KMS-11 (cell line): ENCODE measurements at regions not wholly inside any gene's neighbourhood (a gene's known extent, or its start where the extent isn't known, plus 50 kb on each side); places are given as distances from the start of the nearest gene placed in this dataset.

Experiments
- H2AFZ ChIP-seq: fragments of 200-600 bp; sonication (generic); 2 replicates; pipeline ENCODE4 v1.6.1; 2016; ENCODE audit warnings: antibody characterized with exemption, mixed run types, low read depth
- H3K27ac ChIP-seq: fragments of 200-600 bp; sonication (generic); 2 replicates; pipeline ENCODE4 v1.6.1; 2016; ENCODE audit warnings: mild to moderate bottlenecking, mixed run types
- H3K27me3 ChIP-seq: fragments of 200-600 bp; sonication (generic); 2 replicates; pipeline ENCODE4 v1.6.1; 2017; ENCODE audit warnings: mild to moderate bottlenecking, low read depth, mixed run types, moderate library complexity; ENCODE audit not compliant: insufficient read depth
- H3K36me3 ChIP-seq: fragments of 200-600 bp; sonication (generic); 2 replicates; pipeline ENCODE4 v1.6.1; 2017; ENCODE audit warnings: mild to moderate bottlenecking, mixed run types; ENCODE audit not compliant: insufficient read depth
- H3K4me1 ChIP-seq: fragments of 200-600 bp; sonication (generic); 2 replicates; pipeline ENCODE4 v1.6.1; 2016; ENCODE audit warnings: mild to moderate bottlenecking, low read depth, mixed run types; ENCODE audit not compliant: poor library complexity, severe bottlenecking
- H3K4me2 ChIP-seq: fragments of 200-600 bp; sonication (generic); 2 replicates; pipeline ENCODE4 v1.7.0; 2016; ENCODE audit warnings: mild to moderate bottlenecking, mixed run types
- H3K4me3 ChIP-seq: fragments of 200-600 bp; sonication (generic); IDR thresholded peaks from 2 replicates; pipeline ENCODE4 v1.6.1; 2017; ENCODE audit warnings: low read depth, low read length, mixed read lengths; ENCODE audit not compliant: insufficient read depth
- H3K79me2 ChIP-seq: fragments of 200-600 bp; sonication (generic); 2 replicates; pipeline ENCODE4 v1.6.1; 2016; ENCODE audit warnings: low read depth, mixed run types; ENCODE audit not compliant: insufficient read depth
- H3K9ac ChIP-seq: fragments of 200-600 bp; sonication (generic); 2 replicates; pipeline ENCODE4 v1.6.1; 2016; ENCODE audit warnings: mild to moderate bottlenecking, mixed run types
- H4K20me1 ChIP-seq: fragments of 200-600 bp; sonication (generic); 2 replicates; pipeline ENCODE4 v1.6.1; 2016; ENCODE audit warnings: mild to moderate bottlenecking, mixed run types; ENCODE audit not compliant: insufficient read depth
- TF ChIP-seq, protein P1 (sequence below): fragments of 200-600 bp; sonication (generic); conservative IDR thresholded peaks from 2 replicates; pipeline ENCODE4 v1.6.1; 2017; ENCODE audit warnings: low read depth, mild to moderate bottlenecking, antibody characterized with exemption, low read length, moderate library complexity, mixed read lengths

DNA sequence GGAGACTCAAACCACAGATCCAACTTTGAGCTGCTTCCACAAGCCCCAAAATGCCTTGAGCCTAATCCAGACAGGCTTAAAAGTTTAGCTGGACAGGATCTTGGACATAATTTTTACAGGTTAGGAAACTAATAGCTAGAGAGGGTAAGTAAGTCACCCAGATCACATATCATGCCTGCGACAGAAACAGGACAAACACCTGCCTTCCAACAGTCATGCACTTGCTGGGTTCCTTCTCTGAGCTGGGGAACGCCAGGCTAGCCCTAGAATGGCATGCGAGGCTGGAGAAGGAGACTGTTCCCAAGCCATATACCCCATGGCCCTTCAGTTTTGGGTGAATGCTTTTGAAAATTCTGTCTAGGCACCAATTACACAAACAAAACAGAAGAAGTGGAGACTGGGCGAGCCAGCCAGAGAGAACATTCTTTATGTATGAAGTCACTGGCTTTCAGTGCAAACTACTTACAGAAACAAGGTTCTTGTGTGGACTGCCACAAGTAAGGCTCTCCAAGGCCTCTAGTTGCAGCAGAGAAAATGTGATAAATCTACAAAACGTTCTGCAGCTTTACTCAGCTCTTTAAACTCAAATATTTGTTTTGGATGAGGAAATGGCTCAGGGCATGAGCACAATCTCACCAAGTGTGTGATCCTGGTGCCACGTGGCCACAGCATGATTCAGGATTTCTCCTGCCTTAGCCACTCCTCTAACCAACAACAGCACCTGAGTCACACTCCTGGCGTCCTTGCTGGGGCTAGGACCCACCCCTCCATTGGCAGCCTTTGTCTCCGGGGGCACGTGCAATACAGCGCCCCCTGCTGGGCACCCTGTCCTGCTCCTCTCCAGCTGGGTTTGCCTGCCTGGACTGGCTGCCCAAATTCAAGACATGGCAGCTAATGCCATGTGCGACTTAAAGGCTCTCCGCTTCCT lies 73.4 kb upstream of the UBL3 start:
- Histone ChIP-seq H3K27ac (peak overlapping the region; percentile 44), H3K4me1 (peaks cover 31% of the 10 kb centered on the region), H3K4me2 (0 out of 2 replicates have a peak overlapping the region, but pooled peaks have one; percentile 29), H4K20me1 (no peaks in the 10 kb centered on the region), H3K4me3 (no peak overlapping the region), H3K36me3 (no peaks in the 10 kb centered on the region), H3K27me3 (no peaks in the 10 kb centered on the region), H2AFZ (peak overlapping the region; percentile 49), H3K79me2 (no peaks in the 10 kb centered on the region), H3K9ac (no peak overlapping the region; the same call in 1 of the 2 replicates)
- TF ChIP-seq, protein P1, sequence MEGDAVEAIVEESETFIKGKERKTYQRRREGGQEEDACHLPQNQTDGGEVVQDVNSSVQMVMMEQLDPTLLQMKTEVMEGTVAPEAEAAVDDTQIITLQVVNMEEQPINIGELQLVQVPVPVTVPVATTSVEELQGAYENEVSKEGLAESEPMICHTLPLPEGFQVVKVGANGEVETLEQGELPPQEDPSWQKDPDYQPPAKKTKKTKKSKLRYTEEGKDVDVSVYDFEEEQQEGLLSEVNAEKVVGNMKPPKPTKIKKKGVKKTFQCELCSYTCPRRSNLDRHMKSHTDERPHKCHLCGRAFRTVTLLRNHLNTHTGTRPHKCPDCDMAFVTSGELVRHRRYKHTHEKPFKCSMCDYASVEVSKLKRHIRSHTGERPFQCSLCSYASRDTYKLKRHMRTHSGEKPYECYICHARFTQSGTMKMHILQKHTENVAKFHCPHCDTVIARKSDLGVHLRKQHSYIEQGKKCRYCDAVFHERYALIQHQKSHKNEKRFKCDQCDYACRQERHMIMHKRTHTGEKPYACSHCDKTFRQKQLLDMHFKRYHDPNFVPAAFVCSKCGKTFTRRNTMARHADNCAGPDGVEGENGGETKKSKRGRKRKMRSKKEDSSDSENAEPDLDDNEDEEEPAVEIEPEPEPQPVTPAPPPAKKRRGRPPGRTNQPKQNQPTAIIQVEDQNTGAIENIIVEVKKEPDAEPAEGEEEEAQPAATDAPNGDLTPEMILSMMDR = peak; percentile 66

DNA sequence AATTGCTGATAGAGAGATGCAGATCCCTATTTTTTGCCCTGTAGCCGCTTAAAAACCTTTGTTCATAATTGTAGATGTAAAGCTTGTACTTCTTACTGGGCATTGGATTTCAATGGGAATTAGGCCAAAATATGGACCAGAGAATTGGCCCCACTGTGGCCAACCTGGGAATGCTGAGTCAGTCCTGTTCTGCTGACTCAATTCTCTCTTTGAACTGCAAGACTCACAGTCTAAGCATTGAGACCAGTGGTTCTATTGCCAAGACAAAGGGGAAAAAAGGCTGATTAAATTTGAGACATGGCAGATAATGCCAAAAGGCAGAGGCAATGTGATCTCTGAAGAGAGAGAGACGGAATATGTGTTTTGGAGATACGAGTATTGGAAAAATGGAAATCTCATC lies 72.5 kb upstream of the UBL3 start:
- peak overlapping the region; percentile 44; the same call in 1 of the 2 replicates for H3K27ac ChIP-seq
- peaks cover 31% of the 10 kb centered on the region for H3K4me1 ChIP-seq
- peak overlapping the region; percentile 29; the same call in 1 of the 2 replicates for H3K4me2 ChIP-seq
- no peaks in the 10 kb centered on the region for H3K79me2 ChIP-seq
- no peaks in the 10 kb centered on the region for H3K27me3 ChIP-seq
- H3K9ac ChIP-seq = no peak overlapping the region
- H2AFZ ChIP-seq = peak overlapping the region; percentile 49; the same call in 1 of the 2 replicates
- H3K4me3 ChIP-seq = no peak overlapping the region
- H3K36me3 ChIP-seq = no peaks in the 10 kb centered on the region
- TF ChIP-seq, protein P1 = no peak
- H4K20me1 ChIP-seq = no peaks in the 10 kb centered on the region

DNA sequence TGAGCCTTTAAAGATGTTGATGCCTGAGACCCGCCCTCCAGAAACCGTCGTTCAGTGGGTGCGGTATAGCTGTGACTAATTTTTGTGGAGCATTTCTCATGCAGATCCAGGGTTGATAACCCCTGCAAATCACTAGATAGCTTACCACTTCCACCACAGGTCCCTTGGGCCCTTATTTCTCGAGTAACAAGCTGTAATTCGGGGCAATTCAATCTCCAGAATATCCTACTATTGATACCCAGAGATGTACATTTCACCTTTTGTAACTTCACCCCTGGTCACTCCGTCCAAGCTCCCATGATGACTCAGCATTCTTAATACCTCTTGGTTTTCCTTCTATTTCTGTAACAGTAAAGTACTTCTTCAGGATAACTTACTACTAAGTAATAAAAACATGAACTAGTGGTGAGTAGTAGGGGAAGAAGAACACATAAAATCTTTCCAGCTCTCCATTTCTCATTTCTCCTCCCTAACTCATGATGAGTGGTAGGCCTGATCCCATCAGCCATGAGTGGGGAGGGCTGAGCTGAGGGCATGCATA lies 71.9 kb upstream of the UBL3 start:
- no peaks in the 10 kb centered on the region for H4K20me1 ChIP-seq
- no peak overlapping the region for H3K27ac ChIP-seq
- no peak overlapping the region for H3K4me3 ChIP-seq
- peaks cover 31% of the 10 kb centered on the region for H3K4me1 ChIP-seq
- TF ChIP-seq, protein P1 = no peak
- H3K27me3 ChIP-seq = no peaks in the 10 kb centered on the region
- no peaks in the 10 kb centered on the region for H3K36me3 ChIP-seq
- no peak overlapping the region for H3K4me2 ChIP-seq
- no peaks in the 10 kb centered on the region for H3K79me2 ChIP-seq
- H3K9ac ChIP-seq = no peak overlapping the region
- no peak overlapping the region; the same call in 1 of the 2 replicates for H2AFZ ChIP-seq

DNA sequence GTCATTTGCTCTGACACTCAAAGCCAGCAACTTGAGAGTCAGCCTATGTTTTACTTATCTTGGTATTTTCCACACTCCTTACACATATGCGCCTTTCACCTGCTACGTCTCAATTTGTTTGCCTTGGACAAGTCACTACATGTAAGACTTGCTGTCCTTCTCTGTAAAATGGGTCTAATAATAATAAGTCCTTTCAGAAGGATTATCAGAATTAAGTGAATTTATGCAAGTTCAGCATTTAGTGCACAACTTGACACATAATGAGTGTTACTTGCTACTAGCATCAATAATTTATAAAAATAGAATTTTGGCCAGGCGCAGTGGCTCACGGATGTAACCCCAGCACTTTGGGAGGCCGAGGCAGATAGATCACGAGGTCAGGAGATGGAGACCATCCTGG lies 71.1 kb upstream of the UBL3 start:
- Histone ChIP-seq H3K79me2 (no peaks in the 10 kb centered on the region), H3K4me2 (no peak overlapping the region), H4K20me1 (no peaks in the 10 kb centered on the region), H3K27me3 (no peaks in the 10 kb centered on the region), H3K36me3 (no peaks in the 10 kb centered on the region), H2AFZ (no peak overlapping the region), H3K9ac (no peak overlapping the region), H3K4me3 (no peak overlapping the region), H3K4me1 (peaks cover 31% of the 10 kb centered on the region), H3K27ac (no peak overlapping the region)
- TF ChIP-seq, protein P1 = no peak
